ENCODE measurements at regions not wholly inside any gene's neighbourhood (a gene's known extent, or its start where the extent isn't known, plus 50 kb on each side); places are given as distances from the start of the nearest gene placed in this dataset.

DNA sequence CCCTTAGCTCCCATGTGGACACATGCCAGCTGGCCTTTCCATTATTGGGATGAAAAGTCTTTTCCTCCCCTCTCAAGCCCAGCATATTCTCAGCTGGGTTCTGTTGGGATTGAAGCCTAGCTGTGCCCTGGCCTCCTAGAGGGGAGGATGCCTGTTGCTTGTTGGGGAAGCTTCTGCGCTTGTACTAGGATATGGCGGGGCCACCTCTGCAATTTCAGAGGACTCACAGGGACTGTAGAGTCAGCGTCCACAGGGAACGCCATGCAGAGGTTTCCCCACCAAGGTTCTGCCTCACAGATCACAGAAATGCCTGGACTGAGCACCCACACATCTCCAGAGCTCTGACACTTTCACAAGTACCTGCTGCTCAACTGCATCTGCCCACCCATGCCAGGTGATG, 288.7 kb upstream of the FOXQ1 start:
- no peaks in the 10 kb centered on the region for H3K36me3 ChIP-seq (ENCODE audit: control insufficient read depth, insufficient read depth, low read length)
- H3K9me3 ChIP-seq: no peaks in the 10 kb centered on the region
- ChIA-PET CTCF (no interaction called here), POLR2A (no interaction called here)
- Mint-ChIP-seq H3K4me3 (ENCODE audit: unreplicated experiment) (no peak overlapping the region), H3K27ac (ENCODE audit: unreplicated experiment) (no peak overlapping the region), H3K4me1 (ENCODE audit: low read depth, unreplicated experiment) (no peaks in the 10 kb centered on the region), H3K9me3 (ENCODE audit: unreplicated experiment) (peaks cover 9% of the 10 kb centered on the region), H3K27me3 (ENCODE audit: insufficient read depth, unreplicated experiment) (no peaks in the 10 kb centered on the region), H3K36me3 (ENCODE audit: insufficient read depth, unreplicated experiment) (no peaks in the 10 kb centered on the region)
- no TSS peak for BruUV-seq (replicated peaks)
- no peaks in the 10 kb centered on the region for H3K27me3 ChIP-seq (replicated peaks; ENCODE audit: control insufficient read depth, insufficient read depth, low read length)
- intact Hi-C loops (cut with micrococcal nuclease; ENCODE audit: unreplicated experiment): no loop called here
- TF ChIP-seq, protein P1, sequence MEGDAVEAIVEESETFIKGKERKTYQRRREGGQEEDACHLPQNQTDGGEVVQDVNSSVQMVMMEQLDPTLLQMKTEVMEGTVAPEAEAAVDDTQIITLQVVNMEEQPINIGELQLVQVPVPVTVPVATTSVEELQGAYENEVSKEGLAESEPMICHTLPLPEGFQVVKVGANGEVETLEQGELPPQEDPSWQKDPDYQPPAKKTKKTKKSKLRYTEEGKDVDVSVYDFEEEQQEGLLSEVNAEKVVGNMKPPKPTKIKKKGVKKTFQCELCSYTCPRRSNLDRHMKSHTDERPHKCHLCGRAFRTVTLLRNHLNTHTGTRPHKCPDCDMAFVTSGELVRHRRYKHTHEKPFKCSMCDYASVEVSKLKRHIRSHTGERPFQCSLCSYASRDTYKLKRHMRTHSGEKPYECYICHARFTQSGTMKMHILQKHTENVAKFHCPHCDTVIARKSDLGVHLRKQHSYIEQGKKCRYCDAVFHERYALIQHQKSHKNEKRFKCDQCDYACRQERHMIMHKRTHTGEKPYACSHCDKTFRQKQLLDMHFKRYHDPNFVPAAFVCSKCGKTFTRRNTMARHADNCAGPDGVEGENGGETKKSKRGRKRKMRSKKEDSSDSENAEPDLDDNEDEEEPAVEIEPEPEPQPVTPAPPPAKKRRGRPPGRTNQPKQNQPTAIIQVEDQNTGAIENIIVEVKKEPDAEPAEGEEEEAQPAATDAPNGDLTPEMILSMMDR (IDR thresholded peaks at IDR 0.05; ENCODE audit: insufficient read depth in 1 of 2, low read depth in 1 of 2, low read length in 1 of 2, severe bottlenecking in 1 of 2, unreplicated experiment in 1 of 2): no peak
- H3K4me1 ChIP-seq: no peaks in the 10 kb centered on the region
- H3K4me3 ChIP-seq (ENCODE audit: low read depth, low read length): no peak overlapping the region
- DNase-seq: no peak

DNA sequence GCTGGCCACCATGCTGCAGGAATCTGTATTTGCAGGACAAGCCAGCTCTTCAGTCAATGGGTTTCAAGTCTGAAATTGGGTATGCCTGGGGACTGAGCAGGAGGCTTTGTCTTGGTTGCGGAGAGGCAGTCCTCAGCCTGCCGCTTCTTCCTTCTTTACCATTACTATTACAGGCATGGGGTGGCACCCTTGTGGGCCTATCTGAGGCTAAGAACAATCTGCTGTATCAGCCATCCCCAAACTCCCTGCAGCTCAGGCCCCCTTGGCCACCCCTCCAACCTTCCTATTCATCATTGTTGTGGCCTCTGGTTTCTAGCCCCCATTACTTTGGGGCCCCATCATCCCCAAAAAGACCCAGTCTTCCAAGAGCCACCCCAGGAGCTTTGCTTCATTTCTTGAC, 289.2 kb upstream of the FOXQ1 start:
- TF ChIP-seq, protein P1 (IDR thresholded peaks at IDR 0.05; ENCODE audit: insufficient read depth in 1 of 2, low read depth in 1 of 2, low read length in 1 of 2, severe bottlenecking in 1 of 2, unreplicated experiment in 1 of 2): no peak

DNA sequence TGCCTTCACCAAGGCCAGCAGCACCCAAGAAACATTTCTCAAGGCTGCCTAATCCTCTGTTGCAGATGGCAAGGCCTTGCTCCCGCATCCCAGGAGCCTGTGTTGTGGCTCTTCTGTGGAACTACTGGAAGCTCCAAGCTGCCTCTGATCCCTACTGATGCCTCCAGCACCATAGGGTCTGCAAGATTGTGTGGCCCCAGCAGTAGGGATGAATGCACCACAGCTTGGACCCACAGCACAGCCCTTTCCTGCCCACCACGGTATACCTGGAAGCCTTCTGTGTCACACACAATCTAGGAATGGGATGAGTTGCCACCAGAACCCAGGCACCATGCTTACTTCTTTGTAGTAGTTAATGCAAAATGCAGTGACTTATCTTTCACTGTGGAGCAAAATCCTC, 291.1 kb upstream of the FOXQ1 start:
- no peak overlapping the region for H3K4me3 Mint-ChIP-seq (ENCODE audit: unreplicated experiment)
- no peak overlapping the region for H3K27ac Mint-ChIP-seq (ENCODE audit: unreplicated experiment)
- H3K4me3 ChIP-seq (ENCODE audit: low read depth, low read length): no peak overlapping the region
- no peaks in the 10 kb centered on the region for H3K4me1 ChIP-seq
- H3K36me3 Mint-ChIP-seq (ENCODE audit: insufficient read depth, unreplicated experiment): no peaks in the 10 kb centered on the region
- no peak for DNase-seq
- H3K9me3 ChIP-seq: no peaks in the 10 kb centered on the region
- intact Hi-C loops (cut with micrococcal nuclease; ENCODE audit: unreplicated experiment): no loop called here
- ChIA-PET POLR2A (no interaction called here), CTCF (no interaction called here)
- no peaks in the 10 kb centered on the region for H3K36me3 ChIP-seq (ENCODE audit: control insufficient read depth, insufficient read depth, low read length)
- no TSS peak for BruUV-seq (replicated peaks)
- TF ChIP-seq, protein P1 (IDR thresholded peaks at IDR 0.05; ENCODE audit: insufficient read depth in 1 of 2, low read depth in 1 of 2, low read length in 1 of 2, severe bottlenecking in 1 of 2, unreplicated experiment in 1 of 2): no peak
- peaks cover 9% of the 10 kb centered on the region for H3K9me3 Mint-ChIP-seq (ENCODE audit: unreplicated experiment)
- no peaks in the 10 kb centered on the region for H3K4me1 Mint-ChIP-seq (ENCODE audit: low read depth, unreplicated experiment)
- H3K27me3 Mint-ChIP-seq (ENCODE audit: insufficient read depth, unreplicated experiment): no peaks in the 10 kb centered on the region
- no peaks in the 10 kb centered on the region for H3K27me3 ChIP-seq (replicated peaks; ENCODE audit: control insufficient read depth, insufficient read depth, low read length)

More for the DNA sequence above, 289.2 kb upstream of the FOXQ1 start:
- H3K36me3 ChIP-seq (ENCODE audit: control insufficient read depth, insufficient read depth, low read length): no peaks in the 10 kb centered on the region
- H3K27ac Mint-ChIP-seq (ENCODE audit: unreplicated experiment): no peak overlapping the region
- ChIA-PET POLR2A (no interaction called here), CTCF (no interaction called here)
- H3K36me3 Mint-ChIP-seq (ENCODE audit: insufficient read depth, unreplicated experiment): no peaks in the 10 kb centered on the region
- H3K4me3 ChIP-seq (ENCODE audit: low read depth, low read length): no peak overlapping the region
- H3K9me3 ChIP-seq: no peaks in the 10 kb centered on the region
- no peak overlapping the region for H3K4me3 Mint-ChIP-seq (ENCODE audit: unreplicated experiment)
- peaks cover 9% of the 10 kb centered on the region for H3K9me3 Mint-ChIP-seq (ENCODE audit: unreplicated experiment)
- H3K4me1 ChIP-seq: no peaks in the 10 kb centered on the region
- intact Hi-C loops (cut with micrococcal nuclease; ENCODE audit: unreplicated experiment): no loop called here
- no TSS peak for BruUV-seq (replicated peaks)
- DNase-seq: no peak
- H3K4me1 Mint-ChIP-seq (ENCODE audit: low read depth, unreplicated experiment): no peaks in the 10 kb centered on the region
- no peaks in the 10 kb centered on the region for H3K27me3 ChIP-seq (replicated peaks; ENCODE audit: control insufficient read depth, insufficient read depth, low read length)
- no peaks in the 10 kb centered on the region for H3K27me3 Mint-ChIP-seq (ENCODE audit: insufficient read depth, unreplicated experiment)
